ENCODE measurements at regions not wholly inside any gene's neighbourhood (a gene's known extent, or its start where the extent isn't known, plus 50 kb on each side); places are given as distances from the start of the nearest gene placed in this dataset.

GRCh38 chr12:92299744-92300143 is 154.1 kb upstream of the BTG1 start:
- TF ChIP-seq CSDC2 (CRISPR knock-in tag; IDR thresholded peaks at IDR 0.05) (no peak), ZNF565 (CRISPR knock-in tag; conservative IDR thresholded peaks at IDR 0.05; ENCODE audit: low read depth) (no peak), SNAI2 (CRISPR knock-in tag; IDR thresholded peaks at IDR 0.05) (no peak), RARB (CRISPR knock-in tag; IDR thresholded peaks at IDR 0.05) (no peak), BACH2 (CRISPR knock-in tag; IDR thresholded peaks at IDR 0.05; ENCODE audit: borderline replicate concordance) (no peak), ZFP3 (CRISPR knock-in tag; IDR thresholded peaks at IDR 0.05) (no peak), PPARA (CRISPR knock-in tag; IDR thresholded peaks at IDR 0.05; ENCODE audit: borderline replicate concordance) (no peak), ZNF8 (CRISPR knock-in tag; IDR thresholded peaks at IDR 0.05) (no peak), GLIS3 (CRISPR knock-in tag; IDR thresholded peaks at IDR 0.05) (no peak)
- TF ChIP-seq, protein P1, sequence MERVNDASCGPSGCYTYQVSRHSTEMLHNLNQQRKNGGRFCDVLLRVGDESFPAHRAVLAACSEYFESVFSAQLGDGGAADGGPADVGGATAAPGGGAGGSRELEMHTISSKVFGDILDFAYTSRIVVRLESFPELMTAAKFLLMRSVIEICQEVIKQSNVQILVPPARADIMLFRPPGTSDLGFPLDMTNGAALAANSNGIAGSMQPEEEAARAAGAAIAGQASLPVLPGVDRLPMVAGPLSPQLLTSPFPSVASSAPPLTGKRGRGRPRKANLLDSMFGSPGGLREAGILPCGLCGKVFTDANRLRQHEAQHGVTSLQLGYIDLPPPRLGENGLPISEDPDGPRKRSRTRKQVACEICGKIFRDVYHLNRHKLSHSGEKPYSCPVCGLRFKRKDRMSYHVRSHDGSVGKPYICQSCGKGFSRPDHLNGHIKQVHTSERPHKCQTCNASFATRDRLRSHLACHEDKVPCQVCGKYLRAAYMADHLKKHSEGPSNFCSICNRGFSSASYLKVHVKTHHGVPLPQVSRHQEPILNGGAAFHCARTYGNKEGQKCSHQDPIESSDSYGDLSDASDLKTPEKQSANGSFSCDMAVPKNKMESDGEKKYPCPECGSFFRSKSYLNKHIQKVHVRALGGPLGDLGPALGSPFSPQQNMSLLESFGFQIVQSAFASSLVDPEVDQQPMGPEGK (CRISPR knock-in tag; IDR thresholded peaks at IDR 0.05; ENCODE audit: borderline replicate concordance), result no peak

All from SK-N-SH treated with all-trans-retinoic acid at 6 μM for 48 hours (cell line).